Activated CD8-positive, alpha-beta memory T cell treated with anti-CD3 and anti-CD28 coated beads, Interleukin-2, amount 50 U/mL, for 1 hour (primary cell): ENCODE measurements at regions not wholly inside any gene's neighbourhood (a gene's known extent, or its start where the extent isn't known, plus 50 kb on each side); places are given as distances from the start of the nearest gene placed in this dataset.
"Not testable (repeated sequence)": the region's sequence is repeated elsewhere in the genome, so short reads cannot be mapped to it uniquely, and the experiment has no call there.

ENCODE experiments used
- DNase-seq: peaks from one replicate; pipeline ENCODE4 v3.0.0-alpha.2; 2020; ENCODE audit errors: extremely low read depth

GRCh38 chrX:65331371-65331770, 203.2 kb downstream of the LAS1L start:
- DNase-seq, result no peak

DNA sequence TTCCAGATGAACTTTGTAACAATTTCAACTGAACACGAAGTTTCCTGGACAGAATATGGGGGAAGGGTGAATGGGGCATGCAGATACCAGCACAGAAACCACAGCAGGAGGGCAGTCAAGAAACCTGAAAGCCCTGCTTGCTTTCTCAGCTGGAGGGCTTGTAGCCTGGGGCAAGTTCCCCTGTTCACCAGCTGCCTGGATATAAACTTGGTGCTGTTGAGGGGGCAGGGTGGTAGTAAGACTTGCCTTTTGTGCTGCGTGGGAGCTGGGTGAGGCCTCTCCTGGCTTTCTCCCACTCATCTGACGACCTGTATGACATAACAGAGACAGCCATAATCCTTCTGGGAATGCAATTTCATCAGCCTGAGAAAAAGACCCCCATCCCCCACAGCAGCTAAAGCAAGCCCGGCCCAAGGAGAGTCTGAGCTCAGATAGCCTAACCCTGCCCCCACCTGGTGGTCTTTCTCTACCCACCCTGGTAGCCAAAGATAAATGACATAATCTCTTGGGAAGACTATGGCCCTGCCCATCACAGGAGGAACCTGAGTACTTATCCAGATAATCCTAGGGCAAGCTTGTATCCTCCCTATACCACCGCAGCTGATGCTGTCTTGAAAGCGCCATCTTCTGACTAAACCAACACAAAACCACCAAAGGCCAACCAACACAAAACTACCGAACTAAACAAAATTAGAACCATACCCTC, 234.3 kb downstream of the LAS1L start:
- no peak for DNase-seq

GRCh38 chrX:65282905-65283304, 251.7 kb downstream of the LAS1L start:
- DNase-seq, result not testable (repeated sequence)

GRCh38 chrX:65273152-65273551, 261.4 kb downstream of the LAS1L start:
- no peak for DNase-seq

GRCh38 chrX:65266482-65266881, 268.1 kb downstream of the LAS1L start:
- DNase-seq, result no peak

DNA sequence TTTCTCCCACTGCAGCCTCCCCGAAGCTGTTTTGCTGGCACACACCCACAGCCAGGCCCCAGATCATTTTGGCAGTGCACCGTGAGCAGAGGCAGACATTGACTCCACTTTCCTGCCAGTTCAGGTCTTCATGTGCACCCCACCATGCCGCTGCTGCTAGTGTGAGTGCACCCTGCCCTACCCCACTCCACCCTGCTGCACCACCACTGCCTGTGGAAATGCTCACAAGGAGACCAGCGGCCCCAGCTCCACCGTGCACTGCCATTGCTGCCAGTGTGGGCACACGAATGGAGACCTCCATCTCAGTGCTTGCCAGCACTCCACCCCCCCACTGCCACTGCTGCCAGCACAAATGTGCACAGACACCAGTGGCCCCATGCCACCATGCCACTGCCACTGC, 277.6 kb upstream of the ZC4H2 start:
- no peak for DNase-seq

- DNase-seq, result no peak
Measured at GRCh38 chrX:65241059-65241721, 264.9 kb upstream of the ZC4H2 start.

- no peak for DNase-seq
Measured at GRCh38 chrX:65203545-65203944, 227.3 kb upstream of the ZC4H2 start.

DNA sequence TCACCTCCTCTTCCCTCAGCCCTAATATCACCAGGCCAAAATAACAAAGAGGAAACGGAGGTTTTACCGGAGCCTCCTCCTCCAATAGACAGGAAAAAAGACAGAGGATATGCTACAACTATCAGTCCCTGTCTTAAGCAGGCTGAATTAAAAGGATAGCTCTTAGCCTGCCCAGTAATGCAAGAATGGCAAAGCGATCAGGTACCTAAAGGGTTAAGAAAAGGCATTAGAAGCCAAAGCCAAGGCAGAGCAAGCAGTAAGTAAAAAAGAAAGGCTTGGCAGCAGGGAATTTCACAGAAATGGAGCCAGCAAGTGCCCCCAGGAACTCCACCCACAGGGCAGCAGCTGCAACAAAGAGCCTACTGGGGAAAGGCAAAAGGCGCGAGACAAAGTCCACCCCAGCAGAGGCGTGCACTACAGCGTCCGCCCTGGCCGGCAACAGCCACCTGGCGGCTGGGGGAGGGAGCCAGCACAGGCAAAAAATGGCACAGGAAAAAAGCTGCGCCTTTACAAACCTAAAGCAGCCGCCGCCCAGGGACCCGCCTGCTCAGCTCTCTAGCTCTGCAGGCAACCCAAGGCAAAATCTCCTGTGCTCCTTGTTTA, 220.6 kb upstream of the ZC4H2 start:
- DNase-seq, result no peak

DNA sequence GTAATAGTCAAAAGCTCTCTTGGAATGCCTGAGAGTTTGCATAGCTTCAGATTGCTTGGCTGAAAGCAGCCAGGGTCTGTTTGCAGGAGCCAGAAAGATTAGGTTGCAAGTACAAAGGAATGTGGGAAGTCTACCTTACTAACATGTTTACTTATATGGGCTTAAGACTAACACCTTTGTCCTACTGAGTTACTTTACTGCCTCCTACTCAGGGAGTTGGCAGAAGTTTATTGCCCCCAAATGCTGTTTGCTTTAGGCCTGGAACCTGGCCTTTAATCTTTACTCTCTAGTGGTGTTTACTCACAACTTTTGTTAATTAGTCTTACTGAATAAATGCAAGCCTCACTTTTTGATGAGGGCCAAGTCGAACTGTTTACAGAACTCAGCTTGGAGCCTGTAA, 219.4 kb upstream of the ZC4H2 start:
- DNase-seq, result no peak

- no peak for DNase-seq
Measured at GRCh38 chrX:65194547-65194946, 218.3 kb upstream of the ZC4H2 start.

DNA sequence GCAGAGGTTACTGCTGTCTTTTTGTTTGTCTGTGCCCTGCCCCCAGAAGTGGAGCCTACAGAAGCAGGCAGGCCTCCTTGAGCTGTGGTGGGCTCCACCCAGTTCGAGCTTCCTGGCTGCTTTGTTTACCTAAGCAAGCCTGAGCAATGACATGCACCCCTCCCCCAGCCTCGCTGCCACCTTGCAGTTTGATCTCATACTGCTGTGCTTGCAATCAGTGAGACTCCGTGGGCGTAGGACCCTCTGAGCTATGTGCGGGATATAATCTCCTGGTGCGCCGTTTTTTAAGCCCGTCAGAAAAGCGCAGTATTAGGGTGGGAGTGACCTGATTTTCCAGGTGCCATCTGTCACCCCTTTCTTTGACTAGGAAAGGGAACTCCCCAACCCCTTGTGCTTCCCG, 187.1 kb upstream of the ZC4H2 start:
- DNase-seq, result not testable (repeated sequence)

GRCh38 chrX:65148232-65148631, 172.0 kb upstream of the ZC4H2 start:
- DNase-seq, result no peak

GRCh38 chrX:65136424-65136823, 160.2 kb upstream of the ZC4H2 start:
- no peak for DNase-seq

GRCh38 chrX:65127842-65128241, 151.6 kb upstream of the ZC4H2 start:
- no peak for DNase-seq

DNA sequence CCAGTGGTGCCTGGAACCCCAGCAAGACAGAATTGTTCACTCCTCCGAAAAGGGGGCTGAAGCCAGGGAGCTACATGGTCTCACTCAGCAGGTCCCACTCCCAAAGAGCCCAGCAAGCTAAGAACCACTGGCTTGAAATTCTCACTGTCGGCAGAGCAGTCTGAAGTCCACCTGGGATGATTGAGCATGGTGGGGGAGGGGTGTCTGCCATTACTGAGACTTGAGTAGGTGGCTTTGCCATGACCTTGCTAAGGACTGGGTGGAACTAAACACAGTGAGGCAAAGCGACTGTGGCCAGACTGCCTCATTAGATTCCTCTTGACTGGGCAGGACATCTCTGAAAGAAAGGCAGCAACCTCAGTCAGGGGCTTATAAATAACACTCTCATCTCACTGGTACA, 122.6 kb upstream of the ZC4H2 start:
- DNase-seq, result no peak

DNA sequence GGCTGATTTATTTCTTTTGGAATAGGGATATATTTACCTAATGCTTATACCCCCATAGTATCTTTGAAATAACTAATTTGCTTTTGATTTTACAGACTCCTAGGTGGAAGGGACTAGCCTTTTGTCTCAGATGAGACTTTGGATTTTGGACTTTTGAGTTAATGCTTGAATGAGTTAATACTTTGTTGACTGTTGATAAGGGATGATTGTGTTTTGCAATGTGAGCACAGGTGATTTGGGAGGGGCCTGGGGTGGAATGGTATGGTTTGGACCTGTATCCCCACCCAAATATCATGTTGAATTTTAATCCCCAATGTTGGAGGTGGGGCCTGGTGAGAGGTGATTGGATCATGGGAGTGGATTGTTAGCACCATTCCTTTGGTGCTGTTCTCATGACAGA, 117.4 kb upstream of the ZC4H2 start:
- no peak for DNase-seq

- DNase-seq, result no peak
Measured at GRCh38 chrX:65073233-65073632, 97.0 kb upstream of the ZC4H2 start.

DNA sequence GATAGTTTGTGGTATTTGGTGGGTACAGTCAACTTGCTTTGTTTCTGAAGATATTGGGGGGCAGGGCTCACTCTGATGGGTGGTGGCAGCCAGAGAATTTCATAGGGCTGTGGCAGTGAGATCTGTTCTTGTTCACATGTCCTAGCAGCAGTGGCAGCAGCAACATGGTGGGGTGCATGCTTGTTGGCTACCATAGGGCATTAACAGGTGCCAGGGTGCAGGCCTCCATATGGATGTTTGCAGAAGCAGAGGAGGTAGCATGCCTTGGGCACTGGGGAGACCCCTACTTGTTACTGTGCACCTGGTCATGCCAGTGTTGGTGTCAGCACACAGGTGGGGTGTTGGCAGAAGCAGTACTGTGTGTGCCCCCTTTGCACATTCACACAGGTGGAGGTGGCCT, 96.3 kb upstream of the ZC4H2 start:
- no peak for DNase-seq

DNA sequence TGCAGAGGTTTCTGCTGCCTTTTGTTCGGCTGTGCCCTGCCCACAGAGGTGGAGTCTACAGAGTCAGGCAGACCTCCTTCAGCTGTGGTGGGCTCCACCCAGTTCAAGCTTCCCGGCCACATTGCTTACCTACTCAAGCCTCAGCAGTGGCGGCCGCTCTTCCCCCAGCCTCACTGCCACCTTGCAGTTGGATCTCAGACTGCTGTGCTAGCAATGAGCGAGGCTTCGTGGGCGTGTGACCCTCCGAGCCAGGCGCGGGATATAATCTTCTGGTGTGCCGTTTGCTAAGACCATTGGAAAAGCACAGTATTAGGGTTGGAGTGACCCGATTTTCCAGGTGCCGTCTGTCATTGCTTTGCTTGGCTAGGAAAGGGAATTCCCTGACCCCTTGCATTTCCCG, 82.4 kb upstream of the ZC4H2 start:
- DNase-seq, result not testable (repeated sequence)

- DNase-seq, result no peak
Measured at GRCh38 chrX:65045001-65045400, 68.8 kb upstream of the ZC4H2 start.

DNA sequence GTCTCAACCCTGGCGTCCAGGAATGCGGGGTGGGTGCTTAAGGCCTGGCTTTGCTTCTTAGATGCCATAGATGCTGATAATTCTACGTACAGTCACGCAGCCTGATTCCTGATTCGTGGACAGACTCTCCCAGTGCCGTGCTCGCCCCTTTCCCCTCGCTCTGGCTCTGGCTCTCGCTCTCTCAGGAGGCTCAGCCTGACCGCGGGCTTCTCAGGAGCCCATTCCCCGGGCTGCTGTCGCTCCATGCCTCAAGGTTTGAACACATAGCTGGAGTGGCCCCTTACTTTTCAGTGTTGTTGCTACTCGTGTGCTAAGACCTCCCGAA, 59.2 kb upstream of the ZC4H2 start:
- peak; percentile 1 for DNase-seq

DNA sequence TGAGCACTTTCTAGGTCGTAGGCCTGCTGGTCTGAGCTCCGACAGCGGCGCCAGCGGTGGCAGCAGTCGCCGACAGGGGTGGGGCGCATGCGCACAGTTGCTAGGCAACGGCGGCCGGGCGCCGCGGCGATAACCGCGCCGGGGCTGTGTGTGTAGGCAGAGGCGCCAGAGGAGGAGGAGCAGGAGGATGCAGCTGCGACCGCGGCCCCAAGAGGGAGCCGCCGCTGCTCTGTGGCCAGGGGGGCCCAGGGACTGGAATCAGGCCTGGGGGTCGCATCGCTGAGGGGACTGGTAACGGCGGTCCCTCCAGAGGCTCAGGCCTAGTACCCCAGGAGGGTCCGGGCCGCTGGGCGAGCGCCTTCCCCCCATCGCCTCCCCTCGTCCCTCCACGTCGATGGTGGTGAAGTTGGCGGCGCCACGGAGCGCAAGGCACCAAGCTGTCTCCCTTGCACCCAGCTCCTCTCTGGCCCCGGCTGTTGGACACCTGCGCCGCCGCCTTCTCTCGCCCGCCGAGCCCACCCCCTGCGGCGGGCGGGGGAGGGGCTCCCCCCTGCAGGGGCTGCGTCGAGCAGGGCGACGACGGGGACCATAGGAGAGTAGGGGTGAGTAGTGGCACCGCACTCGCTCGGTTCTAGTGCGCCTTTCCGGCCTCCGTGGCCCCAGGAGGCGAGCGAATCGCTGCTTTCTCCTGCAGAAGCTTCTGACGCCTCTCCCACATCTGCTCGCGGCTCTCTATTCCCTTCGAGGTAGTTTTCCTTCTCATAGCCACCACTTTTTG, 58.6 kb upstream of the ZC4H2 start, which contains the start of gene ZC3H12B:
Gene ZC3H12B, plus strand, starts transcription at position 159 of the 778 bp plus-strand sequence.
- peak; percentile 38 for DNase-seq
